Psoas muscle (tissue), 7 donors: ENCODE measurements at regions not wholly inside any gene's neighbourhood (a gene's known extent, or its start where the extent isn't known, plus 50 kb on each side); places are given as distances from the start of the nearest gene placed in this dataset.

ENCODE experiments used
- ATAC-seq, 4 donors: fragments of 200-7000 bp; cut with Tn5 transposase; one replicate each; pipeline ENCODE4 v1.9.1; 2020; ENCODE audit warnings: moderate library complexity in 3 of 4, mild to moderate bottlenecking in 2 of 4
- DNase-seq, 2 donors: peaks; one replicate each; pipeline ENCODE4 v3.0.0-alpha.2; 2020
- H3K27ac ChIP-seq: fragments of 200-600 bp; one replicate; pipeline ENCODE4 v1.8.0; 2022
- H3K27me3 ChIP-seq, 3 donors: fragments of 200-600 bp in 1 of 3; one replicate each; pipeline versions ENCODE4 v1.6.1 to v1.8.0; 2013 to 2022; ENCODE audit warnings: low read length in 2 of 3, mild to moderate bottlenecking in 2 of 3, moderate library complexity in 1 of 3; ENCODE audit not compliant: insufficient read depth in 3 of 3
- H3K36me3 ChIP-seq, 2 donors: fragments of 200-600 bp in 1 of 2; one replicate each; pipeline versions ENCODE4 v1.6.1 to v1.8.0; 2013 to 2022; ENCODE audit warnings: low read depth in 1 of 2, mild to moderate bottlenecking in 1 of 2, moderate library complexity in 1 of 2; ENCODE audit not compliant: insufficient read depth in 1 of 2
- H3K4me1 ChIP-seq: fragments of 200-600 bp; one replicate; pipeline ENCODE4 v1.8.0; 2022
- H3K4me3 ChIP-seq: fragments of 200-600 bp; one replicate; pipeline ENCODE4 v1.8.0; 2022; ENCODE audit warnings: mild to moderate bottlenecking
- H3K9me3 ChIP-seq: fragments of 200-600 bp; one replicate; pipeline ENCODE4 v1.8.0; 2022
- WGBS, 3 donors: extraction: QIAGEN DNeasy Blood & Tissue Kit; methylation state at CpG; one replicate each; pipeline versions ENCODE4 v1.1.6 to v1.1.7; 2013; 5-methylcytosine and 5-hydroxymethylcytosine counted together
- intact Hi-C, 2 donors: fragments of 100-400 bp; cut with DNase I; formaldehyde crosslinking; loops; one replicate each; pipeline versions ENCODE4 v1.11.0 to v1.14.2; 2022
- TF ChIP-seq, protein P1 (sequence below): fragments of 200-600 bp; IDR thresholded peaks from one replicate; pipeline ENCODE4 v1.8.0; 2022; ENCODE audit warnings: antibody characterized with exemption
- donor health status: healthy with polysubstance abuse.
- donor health status: DM: no; HTN: no; CAD: no; lungs with moderate emphysema.
- donor health status: Bipolar disorder and iron deficiency.
- donor health status: healthy.
- donor health status: DM: yes; HTN: yes; CAD: no.
- donor health status: DM: no; HTN: no; CAD: no.
- donor health status: DM: yes; HTN: yes; CAD: no.

DNA sequence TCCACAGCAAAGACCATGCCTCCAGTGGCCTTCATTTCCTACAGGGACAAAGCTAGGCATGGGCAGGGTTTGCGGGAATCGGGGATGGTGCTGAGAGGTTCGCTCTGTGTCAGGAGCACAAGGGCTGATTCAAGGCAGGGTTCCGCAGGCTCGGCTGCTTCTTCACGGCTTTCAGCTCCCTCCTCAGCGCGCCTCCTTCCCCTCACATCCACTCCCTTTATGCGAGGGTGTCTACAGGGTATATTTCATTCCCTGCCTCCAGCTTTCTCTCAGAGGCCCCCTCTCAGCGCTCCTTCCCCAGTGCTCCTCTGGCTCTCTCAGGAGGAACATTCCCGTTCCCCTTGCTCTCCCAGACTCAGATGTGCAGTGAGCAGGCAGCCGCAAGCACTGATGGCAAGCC is 78.7 kb upstream of the ASB18 start:
- TF ChIP-seq, protein P1, sequence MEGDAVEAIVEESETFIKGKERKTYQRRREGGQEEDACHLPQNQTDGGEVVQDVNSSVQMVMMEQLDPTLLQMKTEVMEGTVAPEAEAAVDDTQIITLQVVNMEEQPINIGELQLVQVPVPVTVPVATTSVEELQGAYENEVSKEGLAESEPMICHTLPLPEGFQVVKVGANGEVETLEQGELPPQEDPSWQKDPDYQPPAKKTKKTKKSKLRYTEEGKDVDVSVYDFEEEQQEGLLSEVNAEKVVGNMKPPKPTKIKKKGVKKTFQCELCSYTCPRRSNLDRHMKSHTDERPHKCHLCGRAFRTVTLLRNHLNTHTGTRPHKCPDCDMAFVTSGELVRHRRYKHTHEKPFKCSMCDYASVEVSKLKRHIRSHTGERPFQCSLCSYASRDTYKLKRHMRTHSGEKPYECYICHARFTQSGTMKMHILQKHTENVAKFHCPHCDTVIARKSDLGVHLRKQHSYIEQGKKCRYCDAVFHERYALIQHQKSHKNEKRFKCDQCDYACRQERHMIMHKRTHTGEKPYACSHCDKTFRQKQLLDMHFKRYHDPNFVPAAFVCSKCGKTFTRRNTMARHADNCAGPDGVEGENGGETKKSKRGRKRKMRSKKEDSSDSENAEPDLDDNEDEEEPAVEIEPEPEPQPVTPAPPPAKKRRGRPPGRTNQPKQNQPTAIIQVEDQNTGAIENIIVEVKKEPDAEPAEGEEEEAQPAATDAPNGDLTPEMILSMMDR, result no peak
- WGBS, 3 donors, result 90 to 94% (median 93%) methylated on average over 12 of the region's 12 CpGs
- H3K4me3 ChIP-seq, result no peak overlapping the region
- H3K27ac ChIP-seq, result no peak overlapping the region
- DNase-seq (no peak), ATAC-seq (no peak)
- H3K4me1 ChIP-seq, result no peaks in the 10 kb centered on the region
- no peaks in the 10 kb centered on the region for H3K36me3 ChIP-seq
- no peaks in the 10 kb centered on the region for H3K9me3 ChIP-seq
- intact Hi-C loops, result no loop called here
- H3K27me3 ChIP-seq, result no peaks in the 10 kb centered on the region

DNA sequence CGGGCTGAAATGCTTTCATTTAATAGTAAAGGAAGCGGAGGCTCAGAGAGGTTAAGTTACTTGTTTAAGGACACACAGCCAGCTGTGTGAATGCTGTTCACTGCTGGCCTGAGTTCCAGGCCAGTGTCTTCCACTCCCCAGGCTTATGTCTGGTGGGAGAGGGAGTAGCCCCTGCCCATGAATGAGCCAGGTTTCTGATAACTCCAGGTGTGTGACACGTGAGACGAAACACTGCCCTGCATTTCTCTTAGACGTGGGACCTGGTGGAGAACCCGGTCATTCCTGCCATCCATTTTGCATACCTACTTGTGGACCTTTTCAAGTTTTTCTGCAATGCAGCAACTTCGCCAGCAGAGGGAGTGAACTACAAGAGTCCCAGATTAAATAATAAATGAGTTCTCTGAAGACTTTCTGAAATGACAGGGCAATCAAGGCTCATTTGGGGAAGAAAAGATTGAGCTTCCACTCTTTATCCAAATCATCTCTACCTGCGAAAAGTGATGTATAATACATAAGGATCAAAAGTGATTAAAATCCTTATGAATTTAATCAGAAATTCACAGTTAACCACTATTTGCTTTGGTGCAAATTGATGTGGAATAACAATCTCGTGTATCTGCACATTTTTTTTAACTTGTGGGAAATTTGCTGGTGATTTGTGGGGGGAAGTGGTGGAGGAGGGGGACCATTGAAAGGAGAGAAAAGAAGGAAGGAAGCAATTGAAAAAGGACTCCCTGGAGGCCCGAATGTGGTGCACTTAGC is 79.4 kb upstream of the ASB18 start:
- ATAC-seq, result peak in 2 of 4 donors; percentile 59 to 67
- DNase-seq, result no peak

DNA sequence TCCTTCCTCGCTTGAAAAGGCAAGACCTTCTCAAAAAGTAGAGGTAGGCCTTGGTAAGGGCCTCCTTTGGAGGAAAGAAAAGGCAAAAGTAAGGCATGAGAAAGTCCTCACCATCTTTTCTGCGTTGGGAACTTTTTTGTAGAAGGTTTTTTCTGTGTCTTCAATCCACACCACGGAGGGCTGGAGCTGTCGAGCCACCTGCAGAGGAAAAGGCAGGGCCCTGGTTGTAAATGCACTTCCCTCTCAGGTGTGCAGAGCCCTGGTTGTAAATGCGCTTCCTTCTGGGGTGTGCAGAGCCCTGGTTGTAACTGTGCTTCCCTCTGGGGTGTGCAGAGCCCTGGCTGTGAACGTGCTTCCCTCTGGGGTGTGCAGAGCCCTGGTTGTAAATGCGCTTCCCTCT is 80.2 kb upstream of the ASB18 start:
- no peak for DNase-seq
- Histone ChIP-seq H3K4me1 (no peaks in the 10 kb centered on the region), H3K27me3 (no peaks in the 10 kb centered on the region), H3K9me3 (no peaks in the 10 kb centered on the region), H3K4me3 (no peak overlapping the region), H3K27ac (no peak overlapping the region), H3K36me3 (no peaks in the 10 kb centered on the region)
- WGBS, 3 donors, result 80 to 84% (median 82%) methylated on average over 7 of the region's 7 CpGs
- ATAC-seq, result no peak
- TF ChIP-seq, protein P1, result no peak
- intact Hi-C loops, result no loop called here

More for the DNA sequence above, 79.4 kb upstream of the ASB18 start:
- no peaks in the 10 kb centered on the region for H3K36me3 ChIP-seq
- H3K4me1 ChIP-seq, result no peaks in the 10 kb centered on the region
- intact Hi-C loops, result no loop called here
- no peak overlapping the region for H3K27ac ChIP-seq
- H3K9me3 ChIP-seq, result no peaks in the 10 kb centered on the region
- H3K27me3 ChIP-seq, result no peaks in the 10 kb centered on the region
- TF ChIP-seq, protein P1, result peak; percentile 83
- no peak overlapping the region for H3K4me3 ChIP-seq
- 39 to 47% (median 44%) methylated on average over 10 of the region's 10 CpGs for WGBS, 3 donors

DNA sequence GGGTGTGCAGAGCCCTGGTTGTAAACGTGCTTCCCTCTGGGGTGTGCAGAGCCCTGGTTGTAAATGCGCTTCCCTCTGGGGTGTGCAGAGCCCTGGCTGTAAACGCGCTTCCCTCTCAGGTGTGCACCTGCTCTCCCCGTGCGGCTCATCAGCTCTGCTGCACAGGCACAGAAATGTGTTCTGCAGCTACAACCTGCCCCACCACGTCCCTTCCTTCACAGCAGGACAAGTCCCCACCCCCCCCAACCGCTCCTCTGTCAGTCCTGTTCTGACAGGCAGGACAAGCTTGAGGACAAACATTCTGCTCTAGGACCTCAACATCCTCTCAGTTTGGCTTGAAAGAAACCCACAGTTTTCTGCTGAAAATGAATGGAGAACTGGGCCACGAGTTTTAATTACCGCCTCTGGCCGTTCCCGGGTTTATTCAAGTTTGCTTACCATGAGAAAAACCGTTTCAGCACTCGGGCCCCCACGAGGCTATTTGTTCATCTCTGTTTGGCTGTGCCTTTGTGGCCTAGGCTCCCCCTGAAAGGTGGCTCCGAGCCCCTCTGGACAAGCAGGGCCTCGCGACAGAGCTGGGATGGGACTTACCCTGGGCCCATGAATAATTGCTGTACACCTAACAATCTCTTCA is 81.0 kb upstream of the ASB18 start:
- Histone ChIP-seq H3K27ac (no peak overlapping the region), H3K4me1 (no peaks in the 10 kb centered on the region), H3K36me3 (no peaks in the 10 kb centered on the region), H3K27me3 (no peaks in the 10 kb centered on the region), H3K4me3 (no peak overlapping the region), H3K9me3 (no peaks in the 10 kb centered on the region)
- WGBS, 3 donors, result 82 to 90% (median 86%) methylated on average over 18 of the region's 18 CpGs
- intact Hi-C loops, result no loop called here
- ATAC-seq, result no peak
- TF ChIP-seq, protein P1, result no peak
- no peak for DNase-seq
